H1 (cell line): ENCODE measurements at regions not wholly inside any gene's neighbourhood (a gene's known extent, or its start where the extent isn't known, plus 50 kb on each side); places are given as distances from the start of the nearest gene placed in this dataset.

Experiments
- CTCF ChIA-PET: fragments of 300-600 bp; sonication (Branson Sonifier 250); formaldehyde crosslinking; loops from one replicate; lab custom pipeline; 2021; ENCODE audit not compliant: partially characterized antibody; lab: Charles Lee
- POLR2A ChIA-PET: fragments of 300-600 bp; sonication (Branson Sonifier 250); formaldehyde crosslinking; loops from one replicate; lab custom pipeline; 2021; ENCODE audit warnings: inconsistent platforms; ENCODE audit not compliant: partially characterized antibody; lab: Charles Lee
- DNase-seq, 2 experiments: peaks; one replicate each; pipeline versions ENCODE4 v3.0.0 to v3.0.0-alpha.2; 2010 to 2022; ENCODE audit warnings: low spot score in 2 of 2, low read depth in 1 of 2, mixed read lengths in 1 of 2
- FAIRE-seq: peaks from 2 replicates; lab custom pipeline; 2011; peaks lifted over from hg19 to GRCh38; lab: Jason Lieb, UNC
- H2AFZ ChIP-seq: 2 replicates; pipeline ENCODE4 v1.8.1; 2012; ENCODE audit warnings: low read length, inconsistent platforms
- H2AK5ac ChIP-seq: 2 replicates; pipeline ENCODE4 v1.6.1; 2013; ENCODE audit warnings: low read depth, low read length
- H2BK120ac ChIP-seq: replicated peaks from 2 replicates; pipeline ENCODE3; 2013; ENCODE audit warnings: low read depth, low read length, inconsistent platforms
- H2BK12ac ChIP-seq: 2 replicates; pipeline ENCODE4 v1.6.1; 2013; ENCODE audit warnings: low read depth, low read length
- H2BK15ac ChIP-seq: 2 replicates; pipeline ENCODE4 v1.6.1; 2013; ENCODE audit warnings: low read length
- H2BK20ac ChIP-seq: 2 replicates; pipeline ENCODE4 v1.6.1; 2013; ENCODE audit warnings: low read length
- H2BK5ac ChIP-seq: 2 replicates; pipeline ENCODE4 v1.6.1; 2013; ENCODE audit warnings: low read depth, low read length
- H3K14ac ChIP-seq: 2 replicates; pipeline ENCODE4 v1.6.1; 2013; ENCODE audit warnings: inconsistent platforms; ENCODE audit not compliant: insufficient read length
- H3K18ac ChIP-seq: 2 replicates; pipeline ENCODE4 v1.6.1; 2013; ENCODE audit warnings: low read length; ENCODE audit errors: extremely low read depth
- H3K23ac ChIP-seq: 2 replicates; pipeline ENCODE4 v1.6.1; 2013; ENCODE audit warnings: inconsistent platforms; ENCODE audit not compliant: insufficient read length
- H3K23me2 ChIP-seq: 2 replicates; pipeline ENCODE4 v1.6.1; 2013; ENCODE audit warnings: low read depth, low read length
- H3K27ac ChIP-seq: 2 replicates; pipeline ENCODE4 v1.6.1; 2011; ENCODE audit warnings: low read depth, low read length, inconsistent platforms
- H3K27me3 ChIP-seq, 4 experiments: replicated peaks in 1 of 4; 1 replicate in 1 of 4; 2 replicates in 3 of 4; pipeline versions ENCODE4 v1.6.1 to v1.8.1; 2011 to 2013; ENCODE audit warnings: low read length in 3 of 4, mild to moderate bottlenecking in 3 of 4, inconsistent platforms in 2 of 4, mixed read lengths in 2 of 4, moderate library complexity in 1 of 4; ENCODE audit not compliant: control insufficient read depth in 3 of 4, insufficient read depth in 3 of 4; ENCODE audit errors: extremely low read depth in 1 of 4
- H3K36me3 ChIP-seq, 4 experiments: 2 replicates each; pipeline versions ENCODE4 v1.6.1 to v1.8.1; 2011 to 2013; ENCODE audit warnings: mild to moderate bottlenecking in 4 of 4, low read length in 3 of 4, moderate library complexity in 2 of 4, control low read depth in 1 of 4, inconsistent platforms in 1 of 4; ENCODE audit not compliant: insufficient read depth in 4 of 4, control insufficient read depth in 2 of 4
- H3K4ac ChIP-seq: replicated peaks from 2 replicates; pipeline ENCODE3; 2013; ENCODE audit warnings: low read length, low read depth, mixed read lengths, inconsistent platforms; ENCODE audit not compliant: insufficient read length
- H3K4me1 ChIP-seq, 4 experiments: replicated peaks in 1 of 4; 1 replicate in 1 of 4; 2 replicates in 3 of 4; pipeline versions ENCODE4 v1.6.1 to v1.8.1; 2011 to 2013; ENCODE audit warnings: low read length in 3 of 4, inconsistent platforms in 2 of 4, mixed read lengths in 1 of 4; ENCODE audit not compliant: insufficient read depth in 4 of 4, control insufficient read depth in 3 of 4
- H3K4me2 ChIP-seq, 2 experiments: 2 replicates each; pipeline versions ENCODE4 v1.6.1 to v1.8.1; 2011 to 2013; ENCODE audit warnings: low read depth in 2 of 2, low read length in 2 of 2, control low read depth in 1 of 2, inconsistent platforms in 1 of 2, mild to moderate bottlenecking in 1 of 2; ENCODE audit not compliant: insufficient read depth in 1 of 2
- H3K4me3 ChIP-seq, 4 experiments: fragments of 200-600, 300-600 bp in 1 of 4; sonication (generic), shearing (Covaris generic), sonication (Bioruptor Twin) in 1 of 4; 2 replicates each; pipeline versions ENCODE4 v1.5.1 to v1.8.1; 2011 to 2016; ENCODE audit warnings: low read length in 4 of 4, low read depth in 3 of 4, control low read depth in 2 of 4, inconsistent platforms in 2 of 4, mild to moderate bottlenecking in 2 of 4, mixed read lengths in 1 of 4, moderate library complexity in 1 of 4; ENCODE audit not compliant: insufficient read depth in 2 of 4; ENCODE audit errors: extremely low read depth in 1 of 4
- H3K56ac ChIP-seq: replicated peaks from 2 replicates; pipeline ENCODE3; 2013; ENCODE audit warnings: low read depth, mild to moderate bottlenecking, mixed read lengths, low read length, inconsistent platforms; ENCODE audit not compliant: insufficient read length
- H3K79me1 ChIP-seq: 2 replicates; pipeline ENCODE4 v1.6.1; 2013; ENCODE audit warnings: low read depth, low read length, control low read depth
- H3K79me2 ChIP-seq, 2 experiments: 2 replicates each; pipeline versions ENCODE4 v1.6.1 to v1.8.1; 2012 to 2013; ENCODE audit warnings: low read length in 2 of 2, mild to moderate bottlenecking in 2 of 2, inconsistent platforms in 1 of 2; ENCODE audit not compliant: insufficient read depth in 2 of 2, control insufficient read depth in 1 of 2
- H3K9ac ChIP-seq, 4 experiments: replicated peaks in 1 of 4; 1 replicate in 1 of 4; 2 replicates in 3 of 4; pipeline versions ENCODE4 v1.6.1 to v1.8.1; 2011 to 2013; ENCODE audit warnings: low read depth in 3 of 4, low read length in 3 of 4, control low read depth in 2 of 4, mild to moderate bottlenecking in 2 of 4, moderate library complexity in 2 of 4, inconsistent platforms in 1 of 4; ENCODE audit errors: extremely low read depth in 1 of 4
- H3K9me3 ChIP-seq, 2 experiments: 2 replicates each; pipeline versions ENCODE4 v1.6.1 to v1.8.1; 2012 to 2013; ENCODE audit warnings: mild to moderate bottlenecking in 2 of 2, moderate library complexity in 2 of 2, control low read depth in 1 of 2, inconsistent platforms in 1 of 2, low read depth in 1 of 2, low read length in 1 of 2, mixed read lengths in 1 of 2; ENCODE audit not compliant: insufficient read depth in 2 of 2
- H4K20me1 ChIP-seq, 2 experiments: replicated peaks in 1 of 2; 2 replicates each; pipeline versions ENCODE3 to v1.8.1; 2011 to 2013; ENCODE audit warnings: inconsistent platforms in 2 of 2, low read length in 2 of 2, mild to moderate bottlenecking in 1 of 2; ENCODE audit not compliant: insufficient read depth in 2 of 2, control insufficient read depth in 1 of 2
- H4K5ac ChIP-seq: 2 replicates; pipeline ENCODE4 v1.6.1; 2013; ENCODE audit warnings: low read length, low read depth, mixed read lengths, inconsistent platforms; ENCODE audit not compliant: insufficient read length
- H4K8ac ChIP-seq: 2 replicates; pipeline ENCODE4 v1.8.0; 2013; ENCODE audit warnings: mild to moderate bottlenecking, moderate library complexity, low read length, inconsistent platforms; ENCODE audit not compliant: insufficient read depth; ENCODE audit errors: extremely low read depth
- H4K91ac ChIP-seq: replicated peaks from 2 replicates; pipeline ENCODE3; 2013; ENCODE audit warnings: low read length, mixed read lengths, inconsistent platforms; ENCODE audit not compliant: insufficient read length
- BRCA1 ChIP-seq: IDR thresholded peaks from 2 replicates; pipeline ENCODE4 v1.6.1; 2012; ENCODE audit warnings: low read depth, low read length, improper control_type of control experiment
- CHD1 ChIP-seq: IDR thresholded peaks from 2 replicates; pipeline ENCODE4 v1.6.1; 2012; ENCODE audit warnings: low read depth, low read length, improper control_type of control experiment
- CREB1 ChIP-seq: IDR thresholded peaks from 2 replicates; pipeline ENCODE4 v1.6.1; 2012; ENCODE audit warnings: inconsistent platforms
- EP300 ChIP-seq, 2 experiments: IDR thresholded peaks; 1 replicate in 1 of 2; 2 replicates in 1 of 2; pipeline ENCODE4 v1.6.1; 2011 to 2012; ENCODE audit warnings: low read depth in 2 of 2, low read length in 2 of 2, mild to moderate bottlenecking in 2 of 2, borderline replicate concordance in 1 of 2, inconsistent platforms in 1 of 2, moderate library complexity in 1 of 2
- FOSL1 ChIP-seq: IDR thresholded peaks from 2 replicates; pipeline ENCODE4 v1.6.1; 2011; ENCODE audit warnings: mild to moderate bottlenecking, low read depth, low read length, moderate library complexity; ENCODE audit not compliant: insufficient read depth
- GABPA ChIP-seq: IDR thresholded peaks from 2 replicates; pipeline ENCODE4 v1.6.1; 2011; ENCODE audit warnings: mild to moderate bottlenecking, low read length, moderate library complexity, borderline replicate concordance; ENCODE audit not compliant: insufficient read depth
- JUND ChIP-seq: IDR thresholded peaks from 2 replicates; pipeline ENCODE4 v1.6.1; 2011; ENCODE audit warnings: mild to moderate bottlenecking, improper control_type of control experiment, low read length
- NANOG ChIP-seq: IDR thresholded peaks from 2 replicates; pipeline ENCODE4 v1.6.1; 2011; ENCODE audit warnings: low read length, low read depth, mild to moderate bottlenecking, inconsistent platforms; ENCODE audit not compliant: insufficient read depth, poor library complexity, severe bottlenecking
- RAD21 ChIP-seq, 2 experiments: IDR thresholded peaks in 1 of 2; conservative IDR thresholded peaks in 1 of 2; 2 replicates each; pipeline ENCODE4 v1.6.1; 2011; ENCODE audit warnings: low read depth in 2 of 2, low read length in 2 of 2, improper control_type of control experiment in 1 of 2, inconsistent platforms in 1 of 2, mild to moderate bottlenecking in 1 of 2, moderate library complexity in 1 of 2
- SIX5 ChIP-seq: IDR thresholded peaks from 2 replicates; pipeline ENCODE4 v1.6.1; 2011; ENCODE audit warnings: mild to moderate bottlenecking, low read depth, low read length
- WGBS, 2 experiments: shearing (Covaris generic) in 1 of 2; methylation state at CpG; one replicate each; pipeline versions ENCODE4 v1.1.6 to v1.1.7; 2013 to 2015; ENCODE audit warnings: low lambda C conversion rate in 2 of 2, mixed read lengths in 2 of 2, inconsistent platforms in 1 of 2, low coverage in 1 of 2, missing lambda C conversion rate in 1 of 2; ENCODE audit not compliant: insufficient replicate concordance in 2 of 2, insufficient coverage in 1 of 2, insufficient read length in 1 of 2; ENCODE audit errors: extremely low coverage in 1 of 2, missing lambda C conversion rate in 1 of 2; 5-methylcytosine and 5-hydroxymethylcytosine counted together
- TF ChIP-seq, protein P1 (sequence below): IDR thresholded peaks from 2 replicates; pipeline ENCODE4 v1.6.1; 2011; ENCODE audit warnings: low read depth, mild to moderate bottlenecking, low read length; ENCODE audit not compliant: insufficient read depth
- TF ChIP-seq, protein P2 (sequence below): IDR thresholded peaks from 2 replicates; pipeline ENCODE4 v1.6.1; 2012; ENCODE audit warnings: low read length, inconsistent platforms

DNA sequence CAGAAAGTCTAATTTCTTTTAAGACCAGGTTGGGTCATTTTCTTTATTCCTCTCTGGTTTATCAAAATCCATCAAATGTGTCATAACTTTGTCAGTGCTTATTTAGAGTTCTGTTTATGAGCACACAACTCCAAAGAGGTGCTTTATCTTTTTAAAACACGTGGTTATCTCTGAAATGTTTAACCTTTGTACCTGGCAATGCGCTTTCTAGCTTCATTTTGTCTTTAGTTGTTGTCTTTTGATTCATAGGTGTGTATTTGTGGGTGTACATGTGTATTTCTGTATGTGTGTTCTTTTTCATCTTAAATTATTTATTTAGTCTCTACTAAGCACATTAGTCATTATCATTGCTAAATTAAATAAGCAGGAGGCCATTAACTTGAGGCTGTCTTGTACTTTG is 251.4 kb downstream of the JRKL start:
- H4K8ac ChIP-seq: no peak overlapping the region
- no peak overlapping the region for H2AFZ ChIP-seq
- no peak overlapping the region for H3K23ac ChIP-seq
- H2BK5ac ChIP-seq: no peak overlapping the region
- H2BK15ac ChIP-seq: no peak overlapping the region
- POLR2A ChIA-PET: interaction anchor here (1.3 kb wide), 1 partner anchor 60 kb away, joined by 3 read pairs; no protein-coding TSS in a partner anchor
- no peak overlapping the region for H3K14ac ChIP-seq
- CTCF ChIA-PET: interaction anchor here (0.6 to 1.0 kb wide), 2 partner anchors 8 to 10 kb away, joined by 3 to 4 read pairs; no protein-coding TSS in a partner anchor
- H3K27me3 ChIP-seq: no peaks in the 10 kb centered on the region
- H3K4me2 ChIP-seq: no peak overlapping the region
- H3K18ac ChIP-seq: no peak overlapping the region
- DNase-seq (no peak), FAIRE-seq (no peak)
- no peaks in the 10 kb centered on the region for H3K4me1 ChIP-seq
- no peak overlapping the region for H2BK20ac ChIP-seq
- H4K5ac ChIP-seq: no peak overlapping the region
- H3K79me1 ChIP-seq: no peaks in the 10 kb centered on the region
- no peaks in the 10 kb centered on the region for H3K36me3 ChIP-seq
- H3K4me3 ChIP-seq: no peak overlapping the region
- WGBS, 2 experiments: 94% methylated on average over 2 of the region's 2 CpGs; no CpG with 5 or more reads in 1 of the 2 experiments
- H3K9ac ChIP-seq: no peak overlapping the region
- H3K4ac ChIP-seq: no peak overlapping the region
- H3K79me2 ChIP-seq: no peaks in the 10 kb centered on the region
- H2AK5ac ChIP-seq: no peak overlapping the region
- 0 out of 4 replicates have a peak, but pooled peaks cover 0 to 3% of the 10 kb centered on the region in 2 experiments for H3K9me3 ChIP-seq
- H4K20me1 ChIP-seq: no peaks in the 10 kb centered on the region
- no peak overlapping the region for H3K27ac ChIP-seq
- H4K91ac ChIP-seq: no peak overlapping the region
- no peak overlapping the region for H2BK12ac ChIP-seq
- no peak overlapping the region for H3K56ac ChIP-seq
- H2BK120ac ChIP-seq: no peak overlapping the region
- H3K23me2 ChIP-seq: no peaks in the 10 kb centered on the region
- TF ChIP-seq BRCA1 (no peak), FOSL1 (no peak), RAD21 (IDR thresholded peaks at IDR 0.05 in 1 of 2, conservative IDR thresholded peaks at IDR 0.05 in 1 of 2; ENCODE audit: low read depth in 2 of 2, low read length in 2 of 2) (no peak), EP300 (IDR thresholded peaks at IDR 0.05; ENCODE audit: borderline replicate concordance in 1 of 2, low read depth in 2 of 2, low read length in 2 of 2) (no peak), SIX5 (no peak), GABPA (no peak), CREB1 (no peak), NANOG (no peak), CHD1 (no peak), JUND (no peak)
- TF ChIP-seq, protein P1, sequence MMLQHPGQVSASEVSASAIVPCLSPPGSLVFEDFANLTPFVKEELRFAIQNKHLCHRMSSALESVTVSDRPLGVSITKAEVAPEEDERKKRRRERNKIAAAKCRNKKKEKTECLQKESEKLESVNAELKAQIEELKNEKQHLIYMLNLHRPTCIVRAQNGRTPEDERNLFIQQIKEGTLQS: no peak
- TF ChIP-seq, protein P2, sequence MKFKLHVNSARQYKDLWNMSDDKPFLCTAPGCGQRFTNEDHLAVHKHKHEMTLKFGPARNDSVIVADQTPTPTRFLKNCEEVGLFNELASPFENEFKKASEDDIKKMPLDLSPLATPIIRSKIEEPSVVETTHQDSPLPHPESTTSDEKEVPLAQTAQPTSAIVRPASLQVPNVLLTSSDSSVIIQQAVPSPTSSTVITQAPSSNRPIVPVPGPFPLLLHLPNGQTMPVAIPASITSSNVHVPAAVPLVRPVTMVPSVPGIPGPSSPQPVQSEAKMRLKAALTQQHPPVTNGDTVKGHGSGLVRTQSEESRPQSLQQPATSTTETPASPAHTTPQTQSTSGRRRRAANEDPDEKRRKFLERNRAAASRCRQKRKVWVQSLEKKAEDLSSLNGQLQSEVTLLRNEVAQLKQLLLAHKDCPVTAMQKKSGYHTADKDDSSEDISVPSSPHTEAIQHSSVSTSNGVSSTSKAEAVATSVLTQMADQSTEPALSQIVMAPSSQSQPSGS: no peak
